NB4 (cell line): ENCODE measurements at regions not wholly inside any gene's neighbourhood (a gene's known extent, or its start where the extent isn't known, plus 50 kb on each side); places are given as distances from the start of the nearest gene placed in this dataset.

Experiments used
- CTCF ChIP-seq: IDR thresholded peaks from one replicate; pipeline ENCODE4 v1.5.1; 2012; ENCODE audit warnings: low read depth, low read length
- MYC ChIP-seq: IDR thresholded peaks from 2 replicates; pipeline ENCODE4 v1.6.1; 2011; ENCODE audit warnings: low read depth, low read length
- POLR2A ChIP-seq: IDR thresholded peaks from 2 replicates; pipeline ENCODE4 v1.6.1; 2011; ENCODE audit warnings: mild to moderate bottlenecking; ENCODE audit not compliant: insufficient read length; ENCODE audit errors: extremely low read depth
- TF ChIP-seq, protein P1 (sequence below): IDR thresholded peaks from 2 replicates; pipeline ENCODE4 v1.6.1; 2011; ENCODE audit warnings: low read depth, low read length

GRCh38 chr5:142521706-142522105 lies 164.2 kb downstream of the FGF1 start:
- TF ChIP-seq CTCF = no peak
- TF ChIP-seq, protein P1, sequence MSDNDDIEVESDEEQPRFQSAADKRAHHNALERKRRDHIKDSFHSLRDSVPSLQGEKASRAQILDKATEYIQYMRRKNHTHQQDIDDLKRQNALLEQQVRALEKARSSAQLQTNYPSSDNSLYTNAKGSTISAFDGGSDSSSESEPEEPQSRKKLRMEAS = no peak
- no peak for TF ChIP-seq POLR2A
- no peak for TF ChIP-seq MYC
